Tibial artery (tissue), 4 donors: ENCODE measurements at regions not wholly inside any gene's neighbourhood (a gene's known extent, or its start where the extent isn't known, plus 50 kb on each side); places are given as distances from the start of the nearest gene placed in this dataset.
"Not testable (repeated sequence)": the region's sequence is repeated elsewhere in the genome, so short reads cannot be mapped to it uniquely, and the experiment has no call there.

Source experiments
- DNase-seq, 2 donors: peaks; one replicate each; pipeline ENCODE4 v3.0.0-alpha.2; 2019
- H3K27ac ChIP-seq, 2 donors: fragments of 200-600 bp; sonication (generic) in 1 of 2; 1 replicate in 1 of 2; 2 replicates in 1 of 2; pipeline ENCODE4 v1.5.1; 2018 to 2019; ENCODE audit warnings: mild to moderate bottlenecking in 1 of 2
- H3K27me3 ChIP-seq, 2 donors: fragments of 200-600 bp; sonication (generic) in 1 of 2; one replicate each; pipeline versions ENCODE4 v1.5.1 to v1.6.0; 2016 to 2019
- H3K36me3 ChIP-seq, 3 donors: fragments of 200-600 bp; sonication (generic) in 2 of 3; one replicate each; pipeline ENCODE4 v1.5.1; 2016 to 2019; ENCODE audit warnings: mild to moderate bottlenecking in 2 of 3
- H3K4me1 ChIP-seq, 4 donors: fragments of 200-600 bp; sonication (generic) in 2 of 4; 1 replicate in 3 of 4; 2 replicates in 1 of 4; pipeline ENCODE4 v1.5.1; 2016 to 2019
- H3K4me3 ChIP-seq, 2 donors: fragments of 200-600 bp; sonication (generic) in 1 of 2; 1 replicate in 1 of 2; 2 replicates in 1 of 2; pipeline ENCODE4 v1.5.1; 2018 to 2019; ENCODE audit warnings: mild to moderate bottlenecking in 2 of 2
- H3K9me3 ChIP-seq, 3 donors: fragments of 200-600 bp; sonication (generic) in 1 of 3; one replicate each; pipeline ENCODE4 v1.5.1; 2016 to 2019
- intact Hi-C: fragments of 100-400 bp; cut with DNase I; formaldehyde crosslinking; loops from one replicate; pipeline ENCODE4 v1.15.0; 2023; ENCODE audit warnings: low total_unique reads
- TF ChIP-seq, protein P1 (sequence below), 2 experiments: fragments of 200-600 bp in 1 of 2; fragments of 450-650 bp in 1 of 2; IDR thresholded peaks; one replicate each; pipeline ENCODE4 v1.5.1; 2017 to 2019; ENCODE audit warnings: antibody characterized with exemption in 2 of 2, mild to moderate bottlenecking in 1 of 2, moderate library complexity in 1 of 2

DNA sequence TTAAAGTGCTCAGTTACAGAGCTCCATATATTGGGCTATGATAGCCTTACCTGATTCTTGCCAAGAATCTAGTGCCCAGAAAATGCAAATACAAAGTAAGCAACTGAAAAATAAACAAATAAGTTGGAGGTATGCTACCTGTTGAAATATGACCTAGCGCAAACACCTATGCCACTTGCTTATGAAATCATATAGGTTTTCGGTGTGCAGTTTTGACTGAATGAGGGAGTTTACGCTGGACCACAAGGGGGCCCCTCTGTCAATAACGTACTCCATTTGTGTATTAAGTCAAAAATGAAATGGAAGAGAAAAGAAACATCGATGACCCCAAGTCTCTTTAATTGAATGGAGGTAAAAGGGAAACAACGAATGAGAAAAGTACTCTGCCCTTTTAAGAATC is 84.9 kb upstream of the TRIM77 start:
- Histone ChIP-seq H3K9me3 (no peaks in the 10 kb centered on the region), H3K27me3 (no peaks in the 10 kb centered on the region), H3K27ac (no peak overlapping the region), H3K4me1 (no peaks in the 10 kb centered on the region), H3K36me3 (no peaks in the 10 kb centered on the region), H3K4me3 (no peak overlapping the region)
- no peak for DNase-seq
- intact Hi-C loops = loop anchor here (10.0 kb wide), 1 partner anchor 530 kb away; no protein-coding TSS in a partner anchor
- TF ChIP-seq, protein P1, sequence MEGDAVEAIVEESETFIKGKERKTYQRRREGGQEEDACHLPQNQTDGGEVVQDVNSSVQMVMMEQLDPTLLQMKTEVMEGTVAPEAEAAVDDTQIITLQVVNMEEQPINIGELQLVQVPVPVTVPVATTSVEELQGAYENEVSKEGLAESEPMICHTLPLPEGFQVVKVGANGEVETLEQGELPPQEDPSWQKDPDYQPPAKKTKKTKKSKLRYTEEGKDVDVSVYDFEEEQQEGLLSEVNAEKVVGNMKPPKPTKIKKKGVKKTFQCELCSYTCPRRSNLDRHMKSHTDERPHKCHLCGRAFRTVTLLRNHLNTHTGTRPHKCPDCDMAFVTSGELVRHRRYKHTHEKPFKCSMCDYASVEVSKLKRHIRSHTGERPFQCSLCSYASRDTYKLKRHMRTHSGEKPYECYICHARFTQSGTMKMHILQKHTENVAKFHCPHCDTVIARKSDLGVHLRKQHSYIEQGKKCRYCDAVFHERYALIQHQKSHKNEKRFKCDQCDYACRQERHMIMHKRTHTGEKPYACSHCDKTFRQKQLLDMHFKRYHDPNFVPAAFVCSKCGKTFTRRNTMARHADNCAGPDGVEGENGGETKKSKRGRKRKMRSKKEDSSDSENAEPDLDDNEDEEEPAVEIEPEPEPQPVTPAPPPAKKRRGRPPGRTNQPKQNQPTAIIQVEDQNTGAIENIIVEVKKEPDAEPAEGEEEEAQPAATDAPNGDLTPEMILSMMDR (IDR thresholded peaks at IDR 0.05) = no peak

- TF ChIP-seq, protein P1 (IDR thresholded peaks at IDR 0.05) = no peak
- Histone ChIP-seq H3K36me3 (no peaks in the 10 kb centered on the region), H3K9me3 (no peaks in the 10 kb centered on the region), H3K4me3 (no peak overlapping the region), H3K4me1 (no peaks in the 10 kb centered on the region), H3K27ac (no peak overlapping the region), H3K27me3 (no peaks in the 10 kb centered on the region)
- intact Hi-C loops = loop anchor here (10.0 kb wide), 1 partner anchor 532 kb away; no protein-coding TSS in a partner anchor
- DNase-seq = no peak
Measured at GRCh38 chr11:89626366-89626765, 83.7 kb upstream of the TRIM77 start.

DNA sequence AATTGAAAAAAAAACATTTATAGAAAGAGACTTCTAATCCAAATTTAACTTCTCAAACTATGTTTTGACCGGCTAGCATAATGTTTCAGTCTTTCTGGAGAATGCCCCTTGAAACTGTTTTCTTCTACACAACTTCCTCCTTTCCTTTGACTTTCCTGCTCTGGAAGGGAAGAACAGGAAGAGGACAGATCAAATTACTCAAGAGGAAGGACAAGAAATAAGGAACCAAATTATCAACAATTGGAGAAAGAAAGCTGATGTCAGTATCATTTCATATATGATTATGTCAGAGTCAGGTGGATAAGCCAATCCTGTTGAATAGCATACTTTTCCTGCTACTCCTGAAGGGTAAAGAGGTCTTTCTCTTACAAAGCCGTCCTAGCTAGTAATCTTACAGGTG is 83.2 kb upstream of the TRIM77 start:
- DNase-seq, H3K4me1 ChIP-seq, H3K36me3 ChIP-seq, H3K27ac ChIP-seq, H3K27me3 ChIP-seq, H3K4me3 ChIP-seq, H3K9me3 ChIP-seq: not testable (repeated sequence)
- intact Hi-C loops = loop anchor here (10.0 kb wide), 1 partner anchor 532 kb away; no protein-coding TSS in a partner anchor

DNA sequence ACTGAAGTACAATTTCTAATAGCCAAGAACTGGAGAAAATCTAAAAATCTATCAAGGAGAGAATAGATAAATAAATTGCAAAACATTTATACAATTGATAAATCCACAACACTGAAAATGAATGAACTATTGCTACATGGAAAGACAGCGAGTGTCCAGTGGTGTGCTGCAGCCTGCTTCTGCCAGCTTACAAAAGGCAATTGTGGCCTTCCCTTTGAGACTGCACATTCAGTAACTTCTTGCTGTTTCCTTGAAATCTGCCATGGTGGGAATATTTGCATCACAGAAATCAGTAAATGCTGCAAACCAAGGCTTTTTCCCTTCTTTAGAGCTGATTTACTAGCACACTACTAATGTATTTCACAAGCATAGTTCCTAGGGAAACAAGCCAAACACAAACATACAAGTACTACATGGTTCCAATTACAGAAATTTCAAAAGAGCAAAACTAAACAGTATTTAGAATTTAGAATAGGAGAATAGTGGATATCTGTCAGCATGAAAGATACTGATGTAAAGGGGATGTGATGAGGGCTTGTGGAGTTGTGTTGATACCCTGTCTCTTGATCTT is 76.9 kb upstream of the TRIM77 start:
- H3K27me3 ChIP-seq = no peaks in the 10 kb centered on the region
- no peak overlapping the region for H3K4me3 ChIP-seq
- no peaks in the 10 kb centered on the region for H3K4me1 ChIP-seq
- no peaks in the 10 kb centered on the region for H3K9me3 ChIP-seq
- TF ChIP-seq, protein P1 (IDR thresholded peaks at IDR 0.05) = no peak
- no peak for DNase-seq
- intact Hi-C loops = no loop called here
- H3K27ac ChIP-seq = no peak overlapping the region
- H3K36me3 ChIP-seq = no peaks in the 10 kb centered on the region

GRCh38 chr11:89640777-89641176 is 69.3 kb upstream of the TRIM77 start:
- H3K4me3 ChIP-seq, intact Hi-C loops, H3K9me3 ChIP-seq, H3K27ac ChIP-seq, H3K36me3 ChIP-seq, H3K27me3 ChIP-seq, H3K4me1 ChIP-seq, DNase-seq: not testable (repeated sequence)

GRCh38 chr11:89648232-89648631 is 61.9 kb upstream of the TRIM77 start:
- H3K9me3 ChIP-seq, H3K36me3 ChIP-seq, intact Hi-C loops, DNase-seq, H3K4me1 ChIP-seq, H3K4me3 ChIP-seq, H3K27me3 ChIP-seq, H3K27ac ChIP-seq: not testable (repeated sequence)

DNA sequence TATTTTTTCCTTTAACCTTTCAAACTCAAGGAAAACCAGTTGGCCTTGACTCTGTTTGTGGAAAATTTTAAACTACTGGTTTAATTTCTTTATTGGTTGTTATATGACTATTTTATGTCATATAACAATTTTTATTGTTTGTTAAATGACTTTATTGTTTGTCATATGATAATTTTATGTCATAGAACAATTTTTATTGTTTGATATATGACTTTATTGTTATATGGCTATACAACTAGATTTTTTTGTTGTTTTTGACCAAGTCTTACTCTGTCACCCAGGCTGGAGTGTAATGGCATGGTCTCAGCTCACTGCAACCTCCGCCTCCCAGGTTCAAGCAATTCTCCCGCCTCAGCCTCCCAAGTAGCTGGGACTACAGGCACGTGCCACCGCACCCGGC is 61.1 kb upstream of the TRIM77 start:
- H3K4me3 ChIP-seq, H3K9me3 ChIP-seq, intact Hi-C loops, H3K4me1 ChIP-seq, H3K27ac ChIP-seq, H3K36me3 ChIP-seq, H3K27me3 ChIP-seq, DNase-seq: not testable (repeated sequence)

GRCh38 chr11:89654669-89655068 is 55.4 kb upstream of the TRIM77 start:
- intact Hi-C loops, DNase-seq, H3K27ac ChIP-seq, H3K27me3 ChIP-seq, H3K9me3 ChIP-seq, H3K4me3 ChIP-seq, H3K36me3 ChIP-seq, H3K4me1 ChIP-seq: not testable (repeated sequence)

- H3K4me3 ChIP-seq, H3K4me1 ChIP-seq, H3K9me3 ChIP-seq, DNase-seq, H3K27me3 ChIP-seq, intact Hi-C loops, H3K36me3 ChIP-seq, H3K27ac ChIP-seq: not testable (repeated sequence)
Measured at GRCh38 chr11:89658767-89659166, 51.3 kb upstream of the TRIM77 start.

DNA sequence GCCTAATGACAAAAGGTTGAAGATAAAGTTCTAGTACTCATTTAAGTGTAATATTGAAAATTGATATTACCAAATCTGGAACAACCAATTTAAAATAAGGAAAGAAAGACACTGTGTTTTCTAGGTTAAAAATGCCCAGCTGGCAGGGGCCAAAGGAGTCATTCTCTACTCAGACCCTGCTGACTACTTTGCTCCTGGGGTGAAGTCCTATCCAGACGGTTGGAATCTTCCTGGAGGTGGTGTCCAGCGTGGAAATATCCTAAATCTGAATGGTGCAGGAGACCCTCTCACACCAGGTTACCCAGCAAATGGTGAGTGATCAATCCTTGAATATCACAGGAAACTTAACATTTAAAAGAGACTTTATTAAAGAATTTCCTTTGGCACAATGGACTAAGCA is 50.7 kb upstream of the TRIM77 start:
- intact Hi-C loops, DNase-seq, H3K27ac ChIP-seq, H3K9me3 ChIP-seq, H3K36me3 ChIP-seq, H3K4me1 ChIP-seq, H3K4me3 ChIP-seq, H3K27me3 ChIP-seq: not testable (repeated sequence)
